HAP-1 (cell line): ENCODE measurements at regions not wholly inside any gene's neighbourhood (a gene's known extent, or its start where the extent isn't known, plus 50 kb on each side); places are given as distances from the start of the nearest gene placed in this dataset.
"Not testable (repeated sequence)": the region's sequence is repeated elsewhere in the genome, so short reads cannot be mapped to it uniquely, and the experiment has no call there.

Experiments used
- DNase-seq, 2 experiments: peaks; one replicate each; pipeline ENCODE4 v3.0.0-alpha.2; 2016 to 2020; ENCODE audit warnings: low spot score in 2 of 2
- H3K27me3 ChIP-seq: fragments of 250-450 bp; sonication (Bioruptor Pico); 2 replicates; pipeline ENCODE4 v1.5.1; 2020; ENCODE audit warnings: low read depth, mild to moderate bottlenecking, moderate library complexity
- H3K36me3 ChIP-seq: fragments of 250-450 bp; sonication (Bioruptor Pico); replicated peaks from 2 replicates; pipeline ENCODE4 v1.5.1; 2020; ENCODE audit warnings: mild to moderate bottlenecking
- H3K4me1 ChIP-seq: fragments of 250-450 bp; sonication (Bioruptor Pico); 2 replicates; pipeline ENCODE4 v1.5.1; 2020; ENCODE audit warnings: mild to moderate bottlenecking
- H3K4me3 ChIP-seq: fragments of 250-450 bp; sonication (Bioruptor Pico); 2 replicates; pipeline ENCODE4 v1.5.1; 2020; ENCODE audit warnings: mild to moderate bottlenecking, moderate library complexity
- H3K9me3 ChIP-seq: fragments of 250-450 bp; sonication (Bioruptor Pico); 2 replicates; pipeline ENCODE4 v1.5.1; 2020; ENCODE audit warnings: mild to moderate bottlenecking, moderate library complexity
- in situ Hi-C: fragments of 300-500 bp; cut with MboI; formaldehyde crosslinking; loops from 3 replicates; pipeline ENCODE4 v1.14.3; 2020; ENCODE audit warnings: low sequenced_read_pairs, inconsistent platforms, mixed read lengths

DNA sequence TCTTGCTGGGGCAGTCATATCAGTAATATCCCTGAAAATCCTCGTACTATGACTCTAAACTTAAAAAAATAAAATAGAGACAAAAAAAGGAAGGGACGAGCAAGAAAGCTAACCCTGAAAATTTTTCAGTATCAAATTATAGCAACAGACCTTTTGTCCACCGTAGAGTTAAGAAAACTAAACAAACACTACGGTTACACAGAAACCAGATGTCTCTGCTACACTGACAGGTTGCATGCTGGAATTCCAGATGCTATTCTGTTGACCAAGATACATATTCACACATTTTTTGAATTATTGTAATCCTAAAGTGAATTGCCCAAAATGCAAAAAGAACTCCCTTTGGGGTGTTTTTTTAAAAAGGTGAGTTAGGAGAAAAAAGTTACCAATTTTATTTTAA is 66.9 kb upstream of the SELENOP start:
- Histone ChIP-seq H3K36me3 (no peaks in the 10 kb centered on the region), H3K4me3 (no peak overlapping the region), H3K9me3 (no peaks in the 10 kb centered on the region), H3K4me1 (no peaks in the 10 kb centered on the region), H3K27me3 (no peaks in the 10 kb centered on the region)
- in situ Hi-C loops = loop anchor here (25.0 kb wide), 1 partner anchor 1016 kb away; the partner anchor contains the start of gene OXCT1
- no peak for DNase-seq

DNA sequence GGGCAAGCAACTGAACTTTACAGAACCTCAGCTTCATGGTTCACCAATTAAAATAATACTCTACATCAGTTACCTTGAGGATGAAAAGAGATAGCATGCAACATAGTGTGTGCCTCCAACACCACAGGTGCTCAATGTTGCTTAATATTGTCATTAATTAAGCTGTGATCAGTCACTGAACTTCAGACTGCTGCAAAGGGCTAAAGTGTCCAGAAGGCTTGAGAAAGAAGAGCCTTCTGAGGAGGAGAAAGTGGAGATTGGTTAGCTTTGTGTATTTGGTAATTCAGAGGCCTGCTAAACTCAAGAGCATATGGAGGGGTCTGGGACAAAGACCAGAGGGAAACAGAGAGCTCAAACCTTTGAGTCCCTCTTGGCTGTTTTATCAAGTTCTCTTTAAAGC is 66.3 kb upstream of the SELENOP start:
- no peak overlapping the region for H3K4me3 ChIP-seq
- in situ Hi-C loops = loop anchor here (25.0 kb wide), 1 partner anchor 1016 kb away; the partner anchor contains the start of gene OXCT1
- no peaks in the 10 kb centered on the region for H3K9me3 ChIP-seq
- H3K27me3 ChIP-seq = no peaks in the 10 kb centered on the region
- no peaks in the 10 kb centered on the region for H3K4me1 ChIP-seq
- H3K36me3 ChIP-seq = no peaks in the 10 kb centered on the region
- DNase-seq = no peak

DNA sequence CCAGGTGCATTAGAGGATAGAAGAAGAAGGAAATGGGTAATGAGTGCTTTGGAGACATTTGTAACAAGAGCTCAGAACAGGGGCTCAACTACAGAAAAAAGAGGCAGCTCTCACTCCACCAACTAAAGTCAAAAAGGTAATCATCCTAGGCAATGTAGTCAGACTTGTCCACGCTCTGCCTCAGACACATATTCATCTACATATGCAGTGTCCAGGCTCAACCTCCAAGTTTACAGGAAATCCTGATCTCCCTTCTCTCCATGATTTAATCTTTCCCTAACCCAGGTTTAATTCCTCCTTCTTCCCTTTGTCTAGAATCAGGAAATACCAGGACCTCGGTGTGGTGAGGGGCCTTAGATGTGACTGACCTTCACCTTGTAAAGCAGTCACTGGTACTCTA is 65.7 kb upstream of the SELENOP start:
- Histone ChIP-seq H3K36me3 (no peaks in the 10 kb centered on the region), H3K4me3 (no peak overlapping the region), H3K27me3 (no peaks in the 10 kb centered on the region; the same call in 1 of the 2 replicates), H3K4me1 (no peaks in the 10 kb centered on the region), H3K9me3 (no peaks in the 10 kb centered on the region)
- in situ Hi-C loops = loop anchor here (25.0 kb wide), 1 partner anchor 1015 kb away; the partner anchor contains the start of gene OXCT1
- DNase-seq = no peak

- in situ Hi-C loops = loop anchor here (25.0 kb wide), 1 partner anchor 1014 kb away; the partner anchor contains the start of gene OXCT1
- Histone ChIP-seq H3K4me1 (no peaks in the 10 kb centered on the region), H3K9me3 (no peaks in the 10 kb centered on the region), H3K4me3 (no peak overlapping the region), H3K36me3 (no peaks in the 10 kb centered on the region), H3K27me3 (no peaks in the 10 kb centered on the region; the same call in 1 of the 2 replicates)
- DNase-seq = no peak
These were observed 64.7 kb upstream of the SELENOP start for GRCh38 chr5:42876375-42876844.

DNA sequence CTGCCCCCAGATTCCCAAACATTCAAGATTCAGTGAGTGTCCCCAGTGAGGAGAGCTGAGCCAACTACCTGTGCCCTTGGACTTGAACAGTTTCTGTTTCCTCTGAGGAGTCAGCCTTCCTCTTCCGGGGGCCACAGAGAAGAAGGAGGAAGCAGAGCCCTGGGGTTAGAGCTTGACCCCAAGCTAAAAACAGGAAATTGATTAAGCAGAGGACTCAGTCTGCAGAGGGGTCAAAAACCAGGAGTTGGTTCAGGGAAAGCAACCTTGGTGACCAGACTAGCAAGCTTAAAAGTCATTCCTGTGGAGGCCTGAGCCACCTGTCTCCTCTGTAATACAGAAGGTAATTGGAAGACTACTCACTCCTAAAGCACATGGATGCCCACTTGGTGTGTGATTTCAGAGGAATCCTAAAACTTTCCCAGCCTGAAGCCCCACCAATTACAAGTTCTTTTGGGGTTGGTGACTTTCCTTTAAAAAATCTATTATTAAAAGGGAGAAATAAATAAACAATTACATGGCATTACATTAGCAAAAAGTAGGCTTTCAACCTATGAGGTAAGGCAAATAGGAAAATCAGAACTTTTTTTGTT is 64.2 kb upstream of the SELENOP start:
- H3K4me1 ChIP-seq = no peaks in the 10 kb centered on the region
- in situ Hi-C loops = loop anchor here (25.0 kb wide), 1 partner anchor 1014 kb away; the partner anchor contains the start of gene OXCT1
- no peak for DNase-seq

GRCh38 chr5:42875211-42875610 is 63.5 kb upstream of the SELENOP start:
- Histone ChIP-seq H3K4me3 (no peak overlapping the region), H3K27me3 (no peaks in the 10 kb centered on the region; the same call in 1 of the 2 replicates), H3K9me3 (no peaks in the 10 kb centered on the region), H3K4me1 (no peaks in the 10 kb centered on the region), H3K36me3 (no peaks in the 10 kb centered on the region)
- in situ Hi-C loops = loop anchor here (25.0 kb wide), 1 partner anchor 1013 kb away; the partner anchor contains the start of gene OXCT1
- DNase-seq = no peak

More for the DNA sequence above, 64.2 kb upstream of the SELENOP start:
- no peak overlapping the region for H3K4me3 ChIP-seq
- H3K36me3 ChIP-seq = no peaks in the 10 kb centered on the region
- no peaks in the 10 kb centered on the region for H3K9me3 ChIP-seq
- no peaks in the 10 kb centered on the region; the same call in 1 of the 2 replicates for H3K27me3 ChIP-seq

DNA sequence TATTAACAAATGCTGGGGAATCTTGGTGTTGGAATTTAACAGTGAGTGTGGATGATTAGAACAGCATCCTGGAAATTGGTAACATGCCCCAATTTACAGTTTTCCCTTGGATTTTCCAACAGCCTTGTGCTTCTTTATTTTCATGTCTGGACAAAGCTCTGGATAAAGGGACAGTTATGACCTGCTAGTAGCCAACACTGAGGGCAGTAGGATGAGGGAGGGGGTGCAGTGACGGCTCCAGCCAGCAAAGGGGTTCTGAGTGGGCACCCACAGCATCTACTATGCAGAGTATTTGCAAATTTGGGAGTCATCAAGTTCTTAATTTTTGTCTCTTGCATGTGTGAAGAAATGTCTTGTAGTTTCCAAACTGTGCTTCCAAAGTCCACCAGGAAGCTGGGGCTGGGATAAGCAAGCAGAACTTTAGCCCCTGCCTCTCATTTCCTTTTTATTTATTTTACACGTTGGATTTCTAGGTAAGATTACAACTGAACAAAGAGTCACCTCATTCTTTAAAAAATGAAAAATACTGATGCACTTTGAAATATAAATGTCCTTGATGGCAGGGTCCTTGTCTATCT is 63.0 kb upstream of the SELENOP start:
- in situ Hi-C loops = loop anchor here (25.0 kb wide), 1 partner anchor 1012 kb away; the partner anchor contains the start of gene OXCT1
- Histone ChIP-seq H3K9me3 (no peaks in the 10 kb centered on the region), H3K4me1 (no peaks in the 10 kb centered on the region), H3K4me3 (no peak overlapping the region), H3K27me3 (no peaks in the 10 kb centered on the region; the same call in 1 of the 2 replicates), H3K36me3 (no peaks in the 10 kb centered on the region)
- DNase-seq = no peak

- no peaks in the 10 kb centered on the region; the same call in 1 of the 2 replicates for H3K9me3 ChIP-seq
- H3K4me1 ChIP-seq = no peaks in the 10 kb centered on the region
- no peaks in the 10 kb centered on the region for H3K36me3 ChIP-seq
- in situ Hi-C loops = no loop called here
- H3K27me3 ChIP-seq = no peaks in the 10 kb centered on the region; the same call in 1 of the 2 replicates
- no peak for DNase-seq
- H3K4me3 ChIP-seq = no peak overlapping the region
These were observed 61.2 kb upstream of the SELENOP start for GRCh38 chr5:42872865-42873264.

DNA sequence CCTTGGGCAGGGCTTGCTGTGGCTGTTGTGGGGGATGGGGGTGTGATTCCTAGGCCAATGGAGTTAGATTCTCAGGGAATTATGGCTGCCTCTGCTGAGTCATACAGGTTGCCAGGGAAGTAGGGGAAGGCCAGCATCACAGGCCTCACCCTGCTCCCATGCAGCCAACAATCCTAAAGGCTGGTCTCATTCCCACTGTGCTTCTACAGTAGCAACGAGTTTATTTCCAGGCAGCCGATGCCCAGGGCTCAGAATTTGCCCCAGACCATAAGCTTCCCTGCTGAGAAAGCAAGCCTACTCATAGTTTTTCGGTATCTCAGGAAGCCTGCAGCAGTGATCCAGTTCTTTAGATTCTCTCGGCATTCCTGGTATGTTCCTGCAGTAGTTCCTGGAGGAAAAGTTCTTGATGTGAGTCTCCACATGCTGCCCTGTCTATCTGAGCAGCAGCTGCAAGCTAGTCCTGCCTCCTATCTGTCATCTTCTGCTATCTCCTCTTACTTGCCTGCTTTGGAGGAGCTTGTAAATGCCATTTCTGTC is 59.3 kb upstream of the SELENOP start:
- DNase-seq = no peak
- Histone ChIP-seq H3K27me3 (no peaks in the 10 kb centered on the region; the same call in 1 of the 2 replicates), H3K4me1 (no peaks in the 10 kb centered on the region), H3K4me3 (no peak overlapping the region), H3K36me3 (no peaks in the 10 kb centered on the region), H3K9me3 (no peaks in the 10 kb centered on the region; the same call in 1 of the 2 replicates)
- in situ Hi-C loops = no loop called here

- H3K36me3 ChIP-seq, H3K4me3 ChIP-seq, in situ Hi-C loops, H3K4me1 ChIP-seq, H3K9me3 ChIP-seq, H3K27me3 ChIP-seq, DNase-seq: not testable (repeated sequence)
These were observed 56.7 kb upstream of the SELENOP start for GRCh38 chr5:42868417-42868816.

DNA sequence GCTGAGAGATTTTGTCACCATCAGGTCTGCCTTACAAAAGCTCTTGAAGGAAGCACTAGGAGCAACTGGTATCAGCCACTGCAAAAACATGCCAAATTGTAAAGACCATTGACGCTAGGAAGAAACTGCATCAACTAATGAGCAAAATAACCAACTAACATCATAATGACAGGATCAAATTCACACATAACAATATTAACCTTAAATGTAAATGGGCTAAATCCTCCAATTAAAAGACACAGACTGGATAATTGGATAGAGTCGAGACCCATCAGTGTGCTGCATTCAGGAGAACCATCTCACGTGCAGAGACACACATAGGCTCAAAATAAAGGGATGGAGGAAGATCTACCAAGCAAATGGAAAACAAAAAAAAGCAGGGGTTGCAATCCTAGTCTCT is 53.1 kb upstream of the SELENOP start:
- DNase-seq, in situ Hi-C loops, H3K4me1 ChIP-seq, H3K9me3 ChIP-seq, H3K36me3 ChIP-seq, H3K4me3 ChIP-seq, H3K27me3 ChIP-seq: not testable (repeated sequence)
